ENCODE measurements at regions not wholly inside any gene's neighbourhood (a gene's known extent, or its start where the extent isn't known, plus 50 kb on each side); places are given as distances from the start of the nearest gene placed in this dataset.
A peak's percentile ranks its signal among the peaks of the same experiment; 100 is the strongest.
"Not testable (repeated sequence)": the region's sequence is repeated elsewhere in the genome, so short reads cannot be mapped to it uniquely, and the experiment has no call there.

- DNase-seq = no peak
- Histone ChIP-seq H3K4me3 (no peak overlapping the region), H3K27ac (no peak overlapping the region), H3K27me3 (peaks cover 8% of the 10 kb centered on the region; the same call in 1 of the 2 replicates), H3K36me3 (no peaks in the 10 kb centered on the region), H3K9me3 (replicated peaks) (no peaks in the 10 kb centered on the region), H3K4me1 (no peaks in the 10 kb centered on the region)
Measured at GRCh38 chr1:9435854-9436640, 103.2 kb upstream of the SLC25A33 start.

GRCh38 chr1:9437961-9438430 lies 101.3 kb upstream of the SLC25A33 start:
- Histone ChIP-seq H3K27me3 (peaks cover 13% of the 10 kb centered on the region; the same call in 1 of the 2 replicates), H3K9me3 (replicated peaks) (no peaks in the 10 kb centered on the region), H3K4me1 (peaks cover 6% of the 10 kb centered on the region; the same call in 1 of the 2 replicates), H3K36me3 (no peaks in the 10 kb centered on the region), H3K4me3 (no peak overlapping the region), H3K27ac (no peak overlapping the region)
- no peak for DNase-seq

- no peaks in the 10 kb centered on the region for H3K36me3 ChIP-seq
- peak in 1 of 2 experiments; percentile 22 for DNase-seq
- H3K4me3 ChIP-seq = no peak overlapping the region
- H3K9me3 ChIP-seq (replicated peaks) = no peaks in the 10 kb centered on the region
- H3K27me3 ChIP-seq = peaks cover 13% of the 10 kb centered on the region; the same call in 1 of the 2 replicates
- H3K4me1 ChIP-seq = peaks cover 6% of the 10 kb centered on the region; the same call in 1 of the 2 replicates
- H3K27ac ChIP-seq = no peak overlapping the region
Measured at GRCh38 chr1:9438431-9439073, 100.7 kb upstream of the SLC25A33 start.

- no peak overlapping the region for H3K4me3 ChIP-seq
- H3K4me1 ChIP-seq = peaks cover 6% of the 10 kb centered on the region; the same call in 1 of the 2 replicates
- H3K36me3 ChIP-seq = no peaks in the 10 kb centered on the region
- DNase-seq = no peak
- H3K27me3 ChIP-seq = peaks cover 13% of the 10 kb centered on the region; the same call in 1 of the 2 replicates
- H3K9me3 ChIP-seq (replicated peaks) = no peaks in the 10 kb centered on the region
- no peak overlapping the region for H3K27ac ChIP-seq
Measured at GRCh38 chr1:9439074-9439761, 100.0 kb upstream of the SLC25A33 start.

GRCh38 chr1:9440261-9440660 lies 99.0 kb upstream of the SLC25A33 start:
- Histone ChIP-seq H3K4me3 (no peak overlapping the region), H3K36me3 (no peaks in the 10 kb centered on the region), H3K27ac (no peak overlapping the region), H3K9me3 (replicated peaks) (no peaks in the 10 kb centered on the region), H3K4me1 (peaks cover 6% of the 10 kb centered on the region; the same call in 1 of the 2 replicates), H3K27me3 (peaks cover 17% of the 10 kb centered on the region; the same call in 1 of the 2 replicates)
- DNase-seq = no peak

GRCh38 chr1:9440763-9441194 lies 98.5 kb upstream of the SLC25A33 start:
- peaks cover 6% of the 10 kb centered on the region; the same call in 1 of the 2 replicates for H3K4me1 ChIP-seq
- DNase-seq = no peak
- H3K27ac ChIP-seq = no peak overlapping the region
- H3K36me3 ChIP-seq = no peaks in the 10 kb centered on the region
- peaks cover 17% of the 10 kb centered on the region; the same call in 1 of the 2 replicates for H3K27me3 ChIP-seq
- H3K4me3 ChIP-seq = no peak overlapping the region
- H3K9me3 ChIP-seq (replicated peaks) = no peaks in the 10 kb centered on the region

- H3K27ac ChIP-seq = no peak overlapping the region
- H3K36me3 ChIP-seq = no peaks in the 10 kb centered on the region
- DNase-seq = no peak
- H3K27me3 ChIP-seq = peaks cover 15% of the 10 kb centered on the region; the same call in 1 of the 2 replicates
- peaks cover 6% of the 10 kb centered on the region; the same call in 1 of the 2 replicates for H3K4me1 ChIP-seq
- H3K9me3 ChIP-seq (replicated peaks) = no peaks in the 10 kb centered on the region
- H3K4me3 ChIP-seq = no peak overlapping the region
Measured at GRCh38 chr1:9441451-9442133, 97.7 kb upstream of the SLC25A33 start.

- Histone ChIP-seq H3K9me3 (replicated peaks) (no peaks in the 10 kb centered on the region), H3K36me3 (no peaks in the 10 kb centered on the region), H3K27ac (no peak overlapping the region), H3K4me3 (no peak overlapping the region), H3K4me1 (peaks cover 6% of the 10 kb centered on the region; the same call in 1 of the 2 replicates), H3K27me3 (peaks cover 15% of the 10 kb centered on the region; the same call in 1 of the 2 replicates)
- peak; percentile 19 to 39 for DNase-seq
Measured at GRCh38 chr1:9442278-9442846, 96.9 kb upstream of the SLC25A33 start.

GRCh38 chr1:9442986-9443385 lies 96.3 kb upstream of the SLC25A33 start:
- Histone ChIP-seq H3K36me3 (no peaks in the 10 kb centered on the region), H3K9me3 (replicated peaks) (no peaks in the 10 kb centered on the region), H3K4me3 (no peak overlapping the region), H3K4me1 (peaks cover 6% of the 10 kb centered on the region; the same call in 1 of the 2 replicates), H3K27me3 (peaks cover 15% of the 10 kb centered on the region; the same call in 1 of the 2 replicates), H3K27ac (no peak overlapping the region)
- no peak for DNase-seq

- Histone ChIP-seq H3K36me3 (no peaks in the 10 kb centered on the region), H3K9me3 (replicated peaks) (no peaks in the 10 kb centered on the region), H3K4me1 (peaks cover 9% of the 10 kb centered on the region; the same call in 1 of the 2 replicates), H3K27ac (no peak overlapping the region), H3K4me3 (no peak overlapping the region), H3K27me3 (peaks cover 15% of the 10 kb centered on the region)
- DNase-seq = no peak
Measured at GRCh38 chr1:9443913-9444445, 95.3 kb upstream of the SLC25A33 start.

GRCh38 chr1:9444532-9444931 lies 94.7 kb upstream of the SLC25A33 start:
- Histone ChIP-seq H3K36me3 (no peaks in the 10 kb centered on the region), H3K27me3 (peaks cover 17% of the 10 kb centered on the region), H3K4me3 (no peak overlapping the region), H3K27ac (no peak overlapping the region), H3K4me1 (peaks cover 10% of the 10 kb centered on the region; the same call in 1 of the 2 replicates), H3K9me3 (replicated peaks) (no peaks in the 10 kb centered on the region)
- no peak for DNase-seq

- not testable (repeated sequence) for DNase-seq; H3K4me3 ChIP-seq; H3K27ac ChIP-seq; H3K36me3 ChIP-seq; H3K9me3 ChIP-seq (replicated peaks)
- H3K27me3 ChIP-seq = peaks cover 20% of the 10 kb centered on the region
- H3K4me1 ChIP-seq = peaks cover 10% of the 10 kb centered on the region; the same call in 1 of the 2 replicates
Measured at GRCh38 chr1:9445081-9445480, 94.2 kb upstream of the SLC25A33 start.

GRCh38 chr1:9447215-9447960 lies 91.9 kb upstream of the SLC25A33 start:
- Histone ChIP-seq H3K9me3 (replicated peaks) (no peaks in the 10 kb centered on the region), H3K4me1 (peaks cover 9% of the 10 kb centered on the region; the same call in 1 of the 2 replicates), H3K27ac (no peak overlapping the region), H3K36me3 (no peaks in the 10 kb centered on the region), H3K27me3 (peaks cover 16% of the 10 kb centered on the region), H3K4me3 (no peak overlapping the region)
- no peak for DNase-seq
